ENCODE measurements at regions not wholly inside any gene's neighbourhood (a gene's known extent, or its start where the extent isn't known, plus 50 kb on each side); places are given as distances from the start of the nearest gene placed in this dataset.
"Not testable (repeated sequence)": the region's sequence is repeated elsewhere in the genome, so short reads cannot be mapped to it uniquely, and the experiment has no call there.

- no peak for DNase-seq (ENCODE audit: low read depth in 1 of 2, low spot score in 1 of 2)
Measured at GRCh38 chr6:165849534-165850430, 186.7 kb upstream of the PDE10A start.

- no peak for DNase-seq (ENCODE audit: low read depth in 1 of 2, low spot score in 1 of 2)
Measured at GRCh38 chr6:165848086-165848426, 185.0 kb upstream of the PDE10A start.

GRCh38 chr6:165847407-165848085 is 184.5 kb upstream of the PDE10A start:
- DNase-seq (ENCODE audit: low read depth in 1 of 2, low spot score in 1 of 2), result no peak

- no peak for DNase-seq (ENCODE audit: low read depth in 1 of 2, low spot score in 1 of 2)
Measured at GRCh38 chr6:165846123-165846966, 183.3 kb upstream of the PDE10A start.

GRCh38 chr6:165845493-165845892 is 182.5 kb upstream of the PDE10A start:
- DNase-seq (ENCODE audit: low read depth in 1 of 2, low spot score in 1 of 2), result no peak

- DNase-seq (ENCODE audit: low read depth in 1 of 2, low spot score in 1 of 2), result no peak
Measured at GRCh38 chr6:165844801-165845364, 181.8 kb upstream of the PDE10A start.

GRCh38 chr6:165844232-165844631 is 181.2 kb upstream of the PDE10A start:
- DNase-seq (ENCODE audit: low read depth in 1 of 2, low spot score in 1 of 2), result no peak

- no peak for DNase-seq (ENCODE audit: low read depth in 1 of 2, low spot score in 1 of 2)
Measured at GRCh38 chr6:165843568-165844113, 180.6 kb upstream of the PDE10A start.

- DNase-seq (ENCODE audit: low read depth in 1 of 2, low spot score in 1 of 2), result no peak
Measured at GRCh38 chr6:165843121-165843520, 180.1 kb upstream of the PDE10A start.

- DNase-seq (ENCODE audit: low read depth in 1 of 2, low spot score in 1 of 2), result no peak
Measured at GRCh38 chr6:165842281-165842936, 179.4 kb upstream of the PDE10A start.

- no peak for DNase-seq (ENCODE audit: low read depth in 1 of 2, low spot score in 1 of 2)
Measured at GRCh38 chr6:165841153-165841558, 178.1 kb upstream of the PDE10A start.

- no peak for DNase-seq (ENCODE audit: low read depth in 1 of 2, low spot score in 1 of 2)
Measured at GRCh38 chr6:165837948-165838745, 175.1 kb upstream of the PDE10A start.

GRCh38 chr6:165836648-165837047 is 173.6 kb upstream of the PDE10A start:
- not testable (repeated sequence) for DNase-seq (ENCODE audit: low read depth in 1 of 2, low spot score in 1 of 2)

- no peak for DNase-seq (ENCODE audit: low read depth in 1 of 2, low spot score in 1 of 2)
Measured at GRCh38 chr6:165835410-165835851, 172.4 kb upstream of the PDE10A start.

GRCh38 chr6:165834613-165835259 is 171.7 kb upstream of the PDE10A start:
- no peak for DNase-seq (ENCODE audit: low read depth in 1 of 2, low spot score in 1 of 2)

- DNase-seq (ENCODE audit: low read depth in 1 of 2, low spot score in 1 of 2), result no peak
Measured at GRCh38 chr6:165833355-165833754, 170.3 kb upstream of the PDE10A start.

- DNase-seq (ENCODE audit: low read depth in 1 of 2, low spot score in 1 of 2), result no peak
Measured at GRCh38 chr6:165831812-165832510, 168.9 kb upstream of the PDE10A start.

GRCh38 chr6:165830761-165831160 is 167.7 kb upstream of the PDE10A start:
- DNase-seq (ENCODE audit: low read depth in 1 of 2, low spot score in 1 of 2), result no peak
